Activated T-cell treated with anti-CD3 and anti-CD28 coated beads, Interleukin-2, amount 50 U/mL, for 24 hours (primary cell): ENCODE measurements at regions not wholly inside any gene's neighbourhood (a gene's known extent, or its start where the extent isn't known, plus 50 kb on each side); places are given as distances from the start of the nearest gene placed in this dataset.

Experiments used
- DNase-seq: peaks from one replicate; pipeline ENCODE4 v3.0.0-alpha.2; 2020
- H3K27ac Mint-ChIP-seq: 2 replicates; pipeline ENCODE4 v1.8.0; 2020; ENCODE audit warnings: mild to moderate bottlenecking, mixed read lengths
- H3K27me3 Mint-ChIP-seq: 2 replicates; pipeline ENCODE4 v1.8.0; 2020; ENCODE audit warnings: mixed read lengths
- H3K36me3 Mint-ChIP-seq: 2 replicates; pipeline ENCODE4 v1.8.0; 2020; ENCODE audit warnings: low read depth, mixed read lengths
- H3K4me1 Mint-ChIP-seq: 2 replicates; pipeline ENCODE4 v1.8.0; 2020; ENCODE audit warnings: low read depth, mixed read lengths
- H3K4me3 Mint-ChIP-seq: 2 replicates; pipeline ENCODE4 v1.8.0; 2020; ENCODE audit warnings: mild to moderate bottlenecking, moderate library complexity, mixed read lengths
- H3K9me3 Mint-ChIP-seq: 2 replicates; pipeline ENCODE4 v1.8.0; 2020; ENCODE audit warnings: mixed read lengths

GRCh38 chr12:3950714-3951320, 77.6 kb upstream of the PARP11 start:
- Mint-ChIP-seq H3K27ac (peak overlapping the region; percentile 84), H3K36me3 (peaks cover 3% of the 10 kb centered on the region), H3K4me1 (peaks cover 63% of the 10 kb centered on the region), H3K4me3 (no peak overlapping the region), H3K9me3 (peaks cover 11% of the 10 kb centered on the region), H3K27me3 (no peaks in the 10 kb centered on the region)
- no peak for DNase-seq

- Mint-ChIP-seq H3K27me3 (no peaks in the 10 kb centered on the region), H3K9me3 (peaks cover 11% of the 10 kb centered on the region), H3K4me1 (peaks cover 57% of the 10 kb centered on the region), H3K27ac (peak overlapping the region; percentile 50), H3K36me3 (peaks cover 3% of the 10 kb centered on the region), H3K4me3 (no peak overlapping the region)
- DNase-seq, result no peak
These were observed 74.6 kb upstream of the PARP11 start for GRCh38 chr12:3947781-3948180.

- DNase-seq, result no peak
- H3K27ac Mint-ChIP-seq, result no peak overlapping the region
- no peaks in the 10 kb centered on the region for H3K27me3 Mint-ChIP-seq
- peaks cover 3% of the 10 kb centered on the region for H3K36me3 Mint-ChIP-seq
- H3K4me3 Mint-ChIP-seq, result no peak overlapping the region
- peaks cover 11% of the 10 kb centered on the region for H3K9me3 Mint-ChIP-seq
- peaks cover 43% of the 10 kb centered on the region for H3K4me1 Mint-ChIP-seq
These were observed 72.5 kb upstream of the PARP11 start for GRCh38 chr12:3945671-3946070.

GRCh38 chr12:3944620-3945019, 71.4 kb upstream of the PARP11 start:
- peaks cover 11% of the 10 kb centered on the region for H3K9me3 Mint-ChIP-seq

GRCh38 chr12:3938042-3938544, 64.9 kb upstream of the PARP11 start:
- peaks cover 28% of the 10 kb centered on the region for H3K4me1 Mint-ChIP-seq

More at GRCh38 chr12:3944620-3945019, 71.4 kb upstream of the PARP11 start:
- peaks cover 1% of the 10 kb centered on the region for H3K36me3 Mint-ChIP-seq
- no peak overlapping the region for H3K27ac Mint-ChIP-seq
- no peaks in the 10 kb centered on the region for H3K27me3 Mint-ChIP-seq
- H3K4me3 Mint-ChIP-seq, result no peak overlapping the region
- no peak for DNase-seq
- peaks cover 33% of the 10 kb centered on the region for H3K4me1 Mint-ChIP-seq

GRCh38 chr12:3935078-3935477, 61.9 kb upstream of the PARP11 start:
- no peak for DNase-seq
- H3K9me3 Mint-ChIP-seq, result no peaks in the 10 kb centered on the region
- no peaks in the 10 kb centered on the region for H3K27me3 Mint-ChIP-seq
- H3K27ac Mint-ChIP-seq, result peak overlapping the region; percentile 32
- no peaks in the 10 kb centered on the region for H3K36me3 Mint-ChIP-seq
- H3K4me3 Mint-ChIP-seq, result peak overlapping the region; percentile 51
- peaks cover 52% of the 10 kb centered on the region for H3K4me1 Mint-ChIP-seq

More at GRCh38 chr12:3938042-3938544, 64.9 kb upstream of the PARP11 start:
- Mint-ChIP-seq H3K4me3 (no peak overlapping the region), H3K36me3 (no peaks in the 10 kb centered on the region), H3K9me3 (no peaks in the 10 kb centered on the region), H3K27me3 (no peaks in the 10 kb centered on the region), H3K27ac (no peak overlapping the region)
- DNase-seq, result no peak

GRCh38 chr12:3933819-3934192, 60.6 kb upstream of the PARP11 start:
- H3K4me3 Mint-ChIP-seq, result peak overlapping the region; percentile 28
- H3K27ac Mint-ChIP-seq, result peak overlapping the region; percentile 59
- H3K27me3 Mint-ChIP-seq, result no peaks in the 10 kb centered on the region
- no peaks in the 10 kb centered on the region for H3K9me3 Mint-ChIP-seq
- H3K4me1 Mint-ChIP-seq, result peaks cover 65% of the 10 kb centered on the region
- DNase-seq, result no peak
- H3K36me3 Mint-ChIP-seq, result no peaks in the 10 kb centered on the region

- Mint-ChIP-seq H3K4me3 (peak overlapping the region; percentile 28), H3K27me3 (no peaks in the 10 kb centered on the region)
These were observed 60.0 kb upstream of the PARP11 start for GRCh38 chr12:3933074-3933818.

GRCh38 chr12:3931776-3932175, 58.6 kb upstream of the PARP11 start:
- Mint-ChIP-seq H3K27ac (no peak overlapping the region), H3K4me3 (no peak overlapping the region), H3K36me3 (no peaks in the 10 kb centered on the region), H3K4me1 (peaks cover 66% of the 10 kb centered on the region), H3K27me3 (no peaks in the 10 kb centered on the region), H3K9me3 (no peaks in the 10 kb centered on the region)
- no peak for DNase-seq

More at GRCh38 chr12:3933074-3933818, 60.0 kb upstream of the PARP11 start:
- Mint-ChIP-seq H3K4me1 (peaks cover 66% of the 10 kb centered on the region), H3K36me3 (no peaks in the 10 kb centered on the region), H3K9me3 (no peaks in the 10 kb centered on the region), H3K27ac (peak overlapping the region; percentile 59)
- no peak for DNase-seq

GRCh38 chr12:3931206-3931605, 58.0 kb upstream of the PARP11 start:
- Mint-ChIP-seq H3K36me3 (no peaks in the 10 kb centered on the region), H3K27me3 (no peaks in the 10 kb centered on the region), H3K4me3 (no peak overlapping the region), H3K27ac (no peak overlapping the region), H3K9me3 (no peaks in the 10 kb centered on the region), H3K4me1 (peaks cover 66% of the 10 kb centered on the region)
- no peak for DNase-seq

- no peak overlapping the region for H3K27ac Mint-ChIP-seq
- no peak overlapping the region for H3K4me3 Mint-ChIP-seq
- no peaks in the 10 kb centered on the region for H3K36me3 Mint-ChIP-seq
- no peaks in the 10 kb centered on the region for H3K27me3 Mint-ChIP-seq
- no peaks in the 10 kb centered on the region for H3K9me3 Mint-ChIP-seq
- no peak for DNase-seq
- peaks cover 61% of the 10 kb centered on the region for H3K4me1 Mint-ChIP-seq
These were observed 56.8 kb upstream of the PARP11 start for GRCh38 chr12:3929875-3930615.

- peak overlapping the region; percentile 11 for H3K27ac Mint-ChIP-seq
- H3K4me3 Mint-ChIP-seq, result no peak overlapping the region
- DNase-seq, result no peak
- H3K36me3 Mint-ChIP-seq, result no peaks in the 10 kb centered on the region
- H3K27me3 Mint-ChIP-seq, result no peaks in the 10 kb centered on the region
- H3K4me1 Mint-ChIP-seq, result peaks cover 56% of the 10 kb centered on the region
- H3K9me3 Mint-ChIP-seq, result no peaks in the 10 kb centered on the region
These were observed 55.5 kb upstream of the PARP11 start for GRCh38 chr12:3928538-3929184.

GRCh38 chr12:3925621-3926020, 52.4 kb upstream of the PARP11 start:
- no peaks in the 10 kb centered on the region for H3K27me3 Mint-ChIP-seq

GRCh38 chr12:3924761-3925160, 51.6 kb upstream of the PARP11 start:
- no peaks in the 10 kb centered on the region for H3K36me3 Mint-ChIP-seq
- H3K27me3 Mint-ChIP-seq, result no peaks in the 10 kb centered on the region
- peaks cover 30% of the 10 kb centered on the region for H3K4me1 Mint-ChIP-seq
- no peak for DNase-seq
- no peaks in the 10 kb centered on the region for H3K9me3 Mint-ChIP-seq
- no peak overlapping the region for H3K27ac Mint-ChIP-seq
- H3K4me3 Mint-ChIP-seq, result no peak overlapping the region

More at GRCh38 chr12:3925621-3926020, 52.4 kb upstream of the PARP11 start:
- Mint-ChIP-seq H3K4me1 (peaks cover 35% of the 10 kb centered on the region), H3K27ac (no peak overlapping the region), H3K36me3 (no peaks in the 10 kb centered on the region), H3K9me3 (no peaks in the 10 kb centered on the region), H3K4me3 (no peak overlapping the region)
- no peak for DNase-seq
